ENCODE measurements at regions not wholly inside any gene's neighbourhood (a gene's known extent, or its start where the extent isn't known, plus 50 kb on each side); places are given as distances from the start of the nearest gene placed in this dataset.

- TF ChIP-seq CTCF (IDR thresholded peaks at IDR 0.05; ENCODE audit: low read depth, low read length) (no peak), EZH2phosphoT487 (IDR thresholded peaks at IDR 0.05; ENCODE audit: low read depth) (no peak)
Observed at GRCh38 chr3:88321363-88322050, 171.7 kb downstream of the C3orf38 start.

Measured in OCI-LY3 (cell line).